ENCODE measurements at regions not wholly inside any gene's neighbourhood (a gene's known extent, or its start where the extent isn't known, plus 50 kb on each side); places are given as distances from the start of the nearest gene placed in this dataset.

DNA sequence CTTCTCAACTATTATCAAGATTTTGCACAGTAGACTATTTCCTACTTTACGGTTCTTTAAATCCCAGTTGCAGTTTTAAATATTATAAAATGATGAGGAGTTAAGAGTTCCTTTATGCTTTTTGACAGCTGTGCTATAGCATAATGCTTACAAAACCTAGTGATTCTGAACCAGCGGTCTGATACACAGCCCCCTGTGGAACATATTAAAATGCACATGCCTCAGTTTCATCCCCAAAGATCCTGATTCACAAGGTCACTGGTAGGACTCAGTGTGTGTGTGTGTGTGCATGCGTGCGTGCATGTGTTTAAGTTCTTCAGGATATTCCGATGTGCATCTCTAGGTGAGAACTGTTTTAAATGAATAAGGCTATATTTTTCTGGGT lies 330.1 kb upstream of the TPM1 start:
- Histone ChIP-seq H3K4me1 (no peaks in the 10 kb centered on the region), H3K27ac (no peak overlapping the region), H3K4me3 (no peak overlapping the region), H3K27me3 (no peaks in the 10 kb centered on the region), H3K9me3 (no peaks in the 10 kb centered on the region), H3K36me3 (peaks cover 0 to 80% (median 51%) of the 10 kb centered on the region in 9 donors)
- TF ChIP-seq POLR2A (IDR thresholded peaks at IDR 0.05) = no peak
- TF ChIP-seq, protein P1, sequence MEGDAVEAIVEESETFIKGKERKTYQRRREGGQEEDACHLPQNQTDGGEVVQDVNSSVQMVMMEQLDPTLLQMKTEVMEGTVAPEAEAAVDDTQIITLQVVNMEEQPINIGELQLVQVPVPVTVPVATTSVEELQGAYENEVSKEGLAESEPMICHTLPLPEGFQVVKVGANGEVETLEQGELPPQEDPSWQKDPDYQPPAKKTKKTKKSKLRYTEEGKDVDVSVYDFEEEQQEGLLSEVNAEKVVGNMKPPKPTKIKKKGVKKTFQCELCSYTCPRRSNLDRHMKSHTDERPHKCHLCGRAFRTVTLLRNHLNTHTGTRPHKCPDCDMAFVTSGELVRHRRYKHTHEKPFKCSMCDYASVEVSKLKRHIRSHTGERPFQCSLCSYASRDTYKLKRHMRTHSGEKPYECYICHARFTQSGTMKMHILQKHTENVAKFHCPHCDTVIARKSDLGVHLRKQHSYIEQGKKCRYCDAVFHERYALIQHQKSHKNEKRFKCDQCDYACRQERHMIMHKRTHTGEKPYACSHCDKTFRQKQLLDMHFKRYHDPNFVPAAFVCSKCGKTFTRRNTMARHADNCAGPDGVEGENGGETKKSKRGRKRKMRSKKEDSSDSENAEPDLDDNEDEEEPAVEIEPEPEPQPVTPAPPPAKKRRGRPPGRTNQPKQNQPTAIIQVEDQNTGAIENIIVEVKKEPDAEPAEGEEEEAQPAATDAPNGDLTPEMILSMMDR (IDR thresholded peaks at IDR 0.05) = no peak
- WGBS, 4 donors = 76 to 86% (median 77%) methylated on average over 5 of the region's 5 CpGs
- DNase-seq (no peak), ATAC-seq (no peak)
- intact Hi-C loops (cut with DNase I) = loop anchor here in 1 of 10 donors (10.0 kb wide), 1 partner anchor 328 kb away; no protein-coding TSS in a partner anchor

DNA sequence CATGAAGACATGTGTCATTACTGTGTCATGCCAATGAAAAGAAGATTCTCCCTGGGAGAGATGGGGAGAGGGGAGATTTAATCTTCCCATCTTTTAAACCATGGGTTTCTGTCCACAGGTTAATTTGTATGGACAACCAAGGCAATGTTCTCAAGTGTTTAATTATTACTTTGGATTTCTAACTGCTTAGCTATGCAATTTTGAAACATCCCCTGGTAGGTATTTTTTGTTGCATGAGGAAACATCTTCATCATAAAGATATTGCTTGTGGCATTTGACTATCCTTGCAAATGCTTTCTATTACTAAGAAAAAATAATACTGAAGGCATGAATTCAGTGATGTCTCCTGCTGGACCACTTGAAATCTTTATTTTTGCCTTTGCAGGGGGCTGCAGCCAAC lies 326.6 kb upstream of the TPM1 start:
- no peak for DNase-seq
- H3K27ac ChIP-seq = no peak overlapping the region
- TF ChIP-seq, protein P1 (IDR thresholded peaks at IDR 0.05) = no peak
- TF ChIP-seq POLR2A (IDR thresholded peaks at IDR 0.05) = no peak
- peaks cover 0 to 95% (median 73%) of the 10 kb centered on the region in 9 donors for H3K36me3 ChIP-seq
- no peak for ATAC-seq
- no peak overlapping the region for H3K4me3 ChIP-seq
- H3K27me3 ChIP-seq = no peaks in the 10 kb centered on the region
- no peaks in the 10 kb centered on the region for H3K9me3 ChIP-seq
- intact Hi-C loops (cut with DNase I) = loop anchor here in 1 of 10 donors (10.0 kb wide), 1 partner anchor 331 kb away; no protein-coding TSS in a partner anchor
- no peaks in the 10 kb centered on the region for H3K4me1 ChIP-seq

DNA sequence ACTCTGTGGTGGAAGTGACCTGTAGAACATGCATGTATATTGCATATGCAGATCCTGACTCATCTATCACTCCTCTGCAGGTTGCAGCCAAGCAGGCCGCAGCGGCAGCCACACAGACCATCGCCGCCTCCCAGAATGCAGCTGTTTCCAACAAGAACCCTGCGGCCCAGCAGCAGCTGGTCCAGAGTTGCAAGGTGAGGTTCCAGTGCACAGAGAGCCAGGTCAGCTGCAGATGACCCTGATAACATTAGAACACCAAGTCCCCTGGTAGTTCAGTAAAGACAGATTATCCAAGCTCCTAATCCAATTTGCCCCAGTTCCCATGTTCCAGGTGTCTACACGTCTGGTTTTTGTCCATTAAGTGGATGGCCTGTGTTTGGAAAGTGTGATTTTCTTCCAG lies 325.1 kb upstream of the TPM1 start:
- 93 to 94% (median 94%) methylated on average over 6 of the region's 6 CpGs for WGBS, 4 donors
- no peak for ATAC-seq

DNA sequence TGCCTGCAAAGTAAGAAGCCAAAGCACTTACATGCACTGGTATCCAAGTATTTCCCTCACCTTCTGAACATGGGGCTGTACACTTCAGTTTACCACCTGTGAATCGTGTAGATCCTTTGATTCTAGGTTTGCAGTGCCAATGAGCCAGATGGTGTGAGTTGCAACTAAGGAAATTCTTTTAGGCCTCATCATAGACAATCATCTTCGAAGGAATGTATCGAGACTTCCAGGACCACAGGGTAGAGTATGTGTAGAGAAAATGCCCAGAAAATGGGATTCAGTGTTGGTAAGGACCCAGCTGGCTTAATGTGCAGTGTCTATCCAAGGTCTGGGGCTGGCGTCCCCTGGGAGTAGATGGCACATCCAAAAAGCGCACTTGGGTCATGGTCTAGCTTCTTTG lies 323.2 kb upstream of the TPM1 start:
- H3K27ac ChIP-seq = no peak overlapping the region
- no peaks in the 10 kb centered on the region for H3K4me1 ChIP-seq
- H3K4me3 ChIP-seq = no peak overlapping the region
- TF ChIP-seq, protein P1 (IDR thresholded peaks at IDR 0.05) = no peak
- TF ChIP-seq POLR2A (IDR thresholded peaks at IDR 0.05) = no peak
- ATAC-seq (no peak), DNase-seq (no peak)
- no peaks in the 10 kb centered on the region for H3K9me3 ChIP-seq
- no peaks in the 10 kb centered on the region for H3K27me3 ChIP-seq
- WGBS, 4 donors = 97 to 99% (median 98%) methylated on average over 5 of the region's 5 CpGs
- H3K36me3 ChIP-seq = peaks cover 0 to 93% (median 71%) of the 10 kb centered on the region in 9 donors
- intact Hi-C loops (cut with DNase I) = loop anchor here in 1 of 10 donors (10.0 kb wide), 1 partner anchor 335 kb away; no protein-coding TSS in a partner anchor

More for the DNA sequence above, 325.1 kb upstream of the TPM1 start:
- DNase-seq = no peak
- no peak overlapping the region for H3K27ac ChIP-seq
- peaks cover 0 to 91% (median 67%) of the 10 kb centered on the region in 9 donors for H3K36me3 ChIP-seq
- no peaks in the 10 kb centered on the region for H3K4me1 ChIP-seq
- no peaks in the 10 kb centered on the region for H3K27me3 ChIP-seq
- intact Hi-C loops (cut with DNase I) = loop anchor here in 1 of 10 donors (10.0 kb wide), 1 partner anchor 333 kb away; no protein-coding TSS in a partner anchor
- no peak overlapping the region for H3K4me3 ChIP-seq
- no peak for TF ChIP-seq POLR2A (IDR thresholded peaks at IDR 0.05)
- TF ChIP-seq, protein P1 (IDR thresholded peaks at IDR 0.05) = no peak
- H3K9me3 ChIP-seq = no peaks in the 10 kb centered on the region

Data from heart left ventricle (tissue), 16 donors.